ENCODE measurements at regions not wholly inside any gene's neighbourhood (a gene's known extent, or its start where the extent isn't known, plus 50 kb on each side); places are given as distances from the start of the nearest gene placed in this dataset.

DNA sequence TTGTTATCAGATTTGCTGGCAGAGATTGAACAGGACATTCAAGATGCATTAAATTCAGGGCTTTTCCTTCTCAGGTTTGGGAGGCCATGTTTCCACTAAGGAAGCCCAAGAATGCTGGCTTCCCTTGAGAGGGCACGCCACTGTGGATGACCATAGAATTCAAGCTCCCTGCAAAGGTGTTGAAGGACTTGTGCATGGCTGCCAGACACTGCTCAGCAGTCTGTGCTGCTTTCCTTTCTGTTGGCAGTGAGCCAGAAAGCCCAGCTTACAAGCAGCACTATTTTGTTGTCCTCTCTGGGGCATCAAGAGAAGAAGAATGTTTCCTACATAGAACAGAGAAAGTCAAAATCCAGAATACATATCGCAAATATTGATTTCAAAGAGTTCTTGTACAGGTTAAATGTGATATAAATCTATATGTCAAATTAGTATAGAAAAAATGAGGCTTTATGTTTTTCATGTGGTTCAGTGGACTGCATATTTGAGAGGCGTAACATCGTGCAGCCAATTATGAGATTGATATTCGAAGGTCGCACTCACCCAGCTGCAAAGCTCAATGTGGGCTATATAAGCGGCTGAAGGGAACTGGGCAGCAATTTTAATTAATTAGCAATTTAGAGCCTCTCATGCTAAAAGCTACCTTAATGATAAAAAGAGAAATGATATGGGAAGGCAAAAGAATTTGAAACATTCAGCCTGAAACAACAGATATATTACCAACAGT lies 103.1 kb upstream of the ISL1 start:
- DNase-seq: no peak

DNA sequence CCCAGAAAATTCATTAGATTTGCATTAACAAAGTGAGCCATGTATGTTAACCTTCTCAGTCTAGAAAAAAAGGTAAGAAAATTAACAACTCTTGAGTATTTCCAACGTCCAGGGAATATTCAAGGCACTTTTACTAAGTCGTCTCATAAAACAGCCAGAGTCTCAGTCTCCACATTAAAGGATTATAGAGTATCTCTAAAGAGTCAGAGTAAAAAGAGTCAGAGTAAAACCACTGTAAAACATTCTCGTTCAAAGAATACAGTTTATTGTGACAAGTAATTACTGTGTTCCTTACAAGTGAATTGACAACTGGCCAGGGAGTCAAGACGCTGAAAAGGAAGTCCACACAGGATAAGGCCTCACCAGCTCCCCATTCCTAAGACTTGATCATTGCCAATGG lies 97.2 kb upstream of the ISL1 start:
- no peak for DNase-seq

DNA sequence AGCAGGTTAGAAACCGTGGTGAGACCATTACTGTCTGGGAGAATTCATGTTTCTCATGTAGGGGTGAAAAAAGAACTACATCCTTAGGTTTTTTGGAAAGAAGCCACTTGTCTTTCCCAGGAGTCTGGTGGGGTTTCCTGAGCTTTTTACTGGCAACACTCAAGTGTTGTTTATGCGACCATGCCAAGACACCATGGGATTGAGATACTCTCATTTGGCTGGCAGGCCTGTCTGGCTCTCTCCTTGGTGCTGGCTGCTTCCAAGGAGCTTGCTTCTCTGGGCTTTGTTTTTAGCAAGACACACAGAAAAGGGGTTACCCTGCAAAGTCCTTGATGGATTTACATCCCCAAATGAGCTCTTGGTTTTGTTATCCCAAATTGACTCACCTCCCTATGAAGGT lies 80.9 kb upstream of the ISL1 start:
- no peak for DNase-seq

DNA sequence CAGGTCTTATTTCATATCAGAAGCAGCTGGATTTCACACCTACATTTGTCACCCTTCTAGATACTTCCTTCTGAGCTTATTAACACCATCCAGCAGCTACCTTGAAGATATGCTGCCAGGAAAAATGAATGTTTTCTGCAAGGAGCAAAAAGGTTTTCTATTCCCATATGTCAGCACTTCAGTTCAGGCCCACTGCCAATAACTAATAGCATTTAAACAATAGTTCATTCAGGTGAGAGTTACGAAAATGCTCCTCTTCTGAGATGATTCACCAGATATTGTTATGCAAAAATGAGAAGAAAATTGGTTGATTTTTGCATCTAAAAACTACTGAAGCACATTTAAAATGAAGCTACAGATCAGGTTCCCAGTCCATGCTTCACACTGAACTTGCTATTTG lies 56.4 kb upstream of the ISL1 start:
- no peak for DNase-seq

Measured in activated effector memory CD4-positive, alpha-beta T cell treated with anti-CD3 and anti-CD28 coated beads, Interleukin-2, amount 50 U/mL, for 16 hours (primary cell).